Renal cortex interstitium (tissue), 11 donors: ENCODE measurements at regions not wholly inside any gene's neighbourhood (a gene's known extent, or its start where the extent isn't known, plus 50 kb on each side); places are given as distances from the start of the nearest gene placed in this dataset.

Source experiments
- DNase-seq, 11 donors: peaks; one replicate each; pipeline ENCODE4 v3.0.0-alpha.2; 2013; ENCODE audit warnings: low read depth in 9 of 11, low spot score in 4 of 11; ENCODE audit errors: extremely low read depth in 1 of 11

GRCh38 chr22:48754611-48755058, 1073.0 kb downstream of the BRD1 start:
- DNase-seq: no peak

DNA sequence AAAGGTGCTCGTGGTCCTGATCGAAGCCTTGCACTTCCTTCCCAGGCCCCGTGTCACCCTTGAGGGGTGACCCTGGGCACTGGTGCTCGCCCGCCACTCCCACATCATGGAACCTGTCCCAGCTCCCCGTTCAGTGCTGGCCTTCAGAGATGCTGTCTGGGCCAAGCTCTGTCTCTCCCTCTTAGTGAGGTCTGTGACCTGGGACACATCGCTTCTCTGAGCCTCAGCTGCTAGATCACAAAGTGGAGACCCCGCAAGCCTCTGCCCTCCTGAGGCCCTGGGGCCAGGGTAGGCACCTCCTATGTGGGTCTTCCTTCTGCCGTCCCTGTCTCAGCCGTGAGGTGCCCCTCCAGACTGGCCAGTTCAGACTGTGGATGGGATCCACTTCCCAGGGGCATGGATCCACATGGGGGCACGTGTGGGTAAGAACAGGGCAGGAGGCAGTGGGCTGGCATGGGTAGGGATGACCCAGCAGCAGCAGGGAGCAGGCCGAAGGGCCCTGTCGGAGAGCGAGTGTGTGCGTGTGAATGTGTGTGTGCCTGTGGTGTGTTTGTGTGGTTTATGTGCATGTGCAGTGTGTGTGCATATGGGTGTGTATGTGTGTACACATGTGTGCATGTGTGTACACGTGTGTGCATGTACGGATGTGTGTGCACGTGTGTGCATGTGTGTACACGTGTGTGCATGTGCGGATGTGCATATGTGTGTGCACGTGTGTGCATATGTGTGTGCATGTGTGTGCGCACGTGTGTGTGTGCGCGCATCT, 1073.7 kb downstream of the BRD1 start:
- DNase-seq: no peak

- DNase-seq: no peak
Measured at GRCh38 chr22:48753381-48753730, 1074.3 kb downstream of the BRD1 start.

- no peak for DNase-seq
Measured at GRCh38 chr22:48752451-48753380, 1075.0 kb downstream of the BRD1 start.

DNA sequence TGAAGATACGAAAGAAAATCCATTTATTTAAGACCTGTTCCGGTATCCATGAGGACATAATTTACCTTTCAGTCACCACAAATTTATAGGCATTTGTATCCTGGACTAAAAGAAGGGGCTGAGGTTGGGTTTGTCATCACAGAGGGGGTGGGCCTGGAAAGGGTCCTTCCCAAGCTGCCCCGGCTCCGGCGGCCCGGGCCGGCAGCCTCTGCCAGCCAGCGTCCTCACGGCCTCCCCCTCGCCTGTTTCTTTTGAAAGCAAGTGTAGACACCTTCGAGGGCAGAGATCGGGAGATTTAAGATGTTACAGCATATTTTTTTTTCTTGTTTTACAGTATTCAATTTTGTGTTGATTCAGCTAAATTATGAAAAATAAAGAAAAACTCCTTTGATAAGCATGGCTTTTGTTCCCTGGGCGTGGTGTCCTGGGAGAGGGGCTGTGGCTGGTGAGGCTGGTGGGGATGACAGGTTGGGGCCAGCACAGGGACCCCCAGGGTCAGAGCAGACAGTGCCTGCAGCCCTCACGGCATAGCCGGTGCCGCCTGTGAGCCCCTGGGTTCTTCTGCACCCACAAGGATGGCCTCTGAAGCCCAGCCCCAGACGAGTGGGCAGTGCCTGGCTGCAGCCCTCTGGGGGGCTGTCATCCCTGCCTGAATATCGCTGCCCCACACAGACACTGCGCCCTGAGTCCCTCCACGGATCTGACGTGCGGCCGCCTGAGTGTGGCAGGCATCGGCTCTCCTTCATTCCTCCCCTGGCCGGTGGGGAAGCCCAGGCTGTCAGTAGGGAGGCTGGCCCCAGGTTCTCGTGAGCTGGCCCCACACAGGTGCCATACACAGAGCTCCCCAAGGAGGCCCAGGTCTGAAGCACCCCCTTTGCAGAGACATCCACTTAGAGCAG, 1075.9 kb downstream of the BRD1 start:
- no peak for DNase-seq

DNA sequence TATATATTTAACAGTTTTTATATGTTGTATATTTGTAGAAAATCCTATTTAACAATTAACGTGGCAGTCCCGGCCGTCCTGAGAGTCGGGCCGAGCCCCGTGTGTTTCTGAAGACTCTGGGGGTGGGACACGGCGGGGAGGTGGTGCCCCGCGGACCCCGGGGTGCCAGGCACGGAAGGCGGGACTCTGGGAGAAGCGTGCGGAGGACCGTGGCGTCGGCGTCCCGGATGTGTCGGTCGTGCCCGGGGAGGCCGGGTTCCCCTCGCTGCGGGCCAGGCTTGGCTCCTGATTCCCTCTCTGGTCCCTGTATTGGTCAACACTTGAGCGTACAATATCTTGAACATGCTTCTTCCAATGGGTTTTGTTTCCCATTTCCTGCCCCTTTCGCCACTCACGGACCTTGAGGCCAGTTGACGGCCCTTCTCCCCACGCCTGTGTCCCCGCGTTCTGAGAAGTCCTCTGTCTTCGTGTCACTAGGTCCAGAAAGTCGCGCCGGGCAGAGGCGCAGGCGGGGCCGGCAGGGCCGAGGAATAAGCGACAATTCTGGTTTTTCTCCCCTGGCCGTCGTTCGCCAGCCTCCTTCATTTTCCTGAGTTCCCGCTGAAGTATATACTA, 1076.7 kb downstream of the BRD1 start:
- DNase-seq: no peak

DNA sequence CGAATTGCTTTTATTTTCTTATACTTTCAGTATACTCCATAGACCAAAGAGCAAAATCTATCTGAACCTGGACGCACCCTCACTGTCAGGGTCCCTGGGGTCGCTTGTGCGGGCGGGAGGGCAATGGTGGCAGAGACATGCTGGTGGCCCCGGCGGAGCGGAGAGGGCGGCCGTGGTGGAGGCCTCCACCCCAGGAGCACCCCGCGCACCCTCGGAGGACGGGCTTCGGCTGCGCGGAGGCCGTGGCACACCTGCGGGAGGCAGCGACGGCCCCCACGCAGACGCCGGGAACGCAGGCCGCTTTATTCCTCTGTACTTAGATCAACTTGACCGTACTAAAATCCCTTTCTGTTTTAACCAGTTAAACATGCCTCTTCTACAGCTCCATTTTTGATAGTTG, 1077.4 kb downstream of the BRD1 start:
- no peak for DNase-seq

DNA sequence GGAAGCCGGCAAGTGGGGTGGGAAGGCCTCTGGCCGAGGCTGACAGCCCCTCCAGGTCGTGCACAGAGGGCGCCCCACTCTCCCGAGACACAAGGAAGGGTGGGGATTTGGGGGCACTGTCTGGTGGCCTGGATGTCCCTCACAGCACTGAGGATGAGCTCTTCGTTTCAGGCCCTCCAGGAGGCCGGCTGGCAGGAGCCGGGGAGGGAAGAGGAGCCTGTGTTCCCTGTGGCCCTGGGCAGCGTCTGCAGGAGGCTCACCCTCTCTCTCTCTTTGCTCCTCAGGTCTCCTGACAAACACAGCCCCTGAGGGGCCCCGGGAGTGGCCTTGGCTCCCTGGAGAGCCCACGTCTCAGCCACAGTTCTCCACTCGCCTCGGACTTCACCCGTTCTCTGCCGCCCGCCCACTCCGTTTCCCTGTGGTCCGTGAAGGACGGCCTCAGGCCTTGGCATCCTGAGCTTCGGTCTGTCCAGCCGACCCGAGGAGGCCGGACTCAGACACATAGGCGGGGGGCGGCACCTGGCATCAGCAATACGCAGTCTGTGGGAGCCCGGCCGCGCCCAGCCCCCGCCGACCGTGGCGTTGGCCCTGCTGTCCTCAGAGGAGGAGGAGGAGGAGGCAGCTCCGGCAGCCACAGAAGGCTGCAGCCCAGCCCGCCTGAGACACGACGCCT, 1078.0 kb downstream of the BRD1 start:
- no peak for DNase-seq

GRCh38 chr22:48748860-48749554, 1078.7 kb downstream of the BRD1 start:
- no peak for DNase-seq

DNA sequence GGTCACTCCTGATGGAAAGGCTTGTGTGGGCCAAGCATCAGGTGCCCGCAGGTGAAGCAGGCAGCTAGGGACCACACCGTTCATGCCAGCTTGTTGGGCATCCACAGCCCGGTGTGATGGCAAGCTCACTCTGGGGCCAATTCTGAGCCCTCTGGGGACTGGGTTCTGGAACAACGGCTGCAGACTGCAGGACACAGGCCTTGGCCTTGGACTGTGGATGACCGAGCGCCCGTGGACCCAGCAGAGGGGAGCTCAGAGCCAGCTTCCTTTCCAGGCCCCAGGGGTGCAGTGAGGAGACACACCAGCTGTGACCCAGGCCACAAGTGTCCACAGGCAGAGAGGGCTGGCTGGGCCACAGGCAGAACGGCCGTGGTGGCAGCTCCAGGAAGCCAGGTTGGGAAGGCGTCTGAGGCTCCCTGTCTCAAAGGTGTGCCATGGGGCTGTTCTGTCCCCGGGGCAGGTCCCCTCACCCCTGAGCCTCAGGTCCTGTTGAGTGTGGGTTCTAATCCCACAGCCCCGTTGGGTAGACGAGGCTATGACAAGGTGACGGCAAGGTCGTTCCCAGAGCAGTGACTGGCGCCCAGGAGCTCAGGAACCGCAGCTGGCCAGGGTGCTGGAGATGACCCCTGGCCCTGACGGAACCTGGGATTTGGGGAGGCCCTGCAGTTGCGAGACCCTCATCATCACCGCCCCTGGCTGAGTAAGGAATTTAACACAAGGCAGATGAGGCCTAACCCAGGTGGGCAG, 1079.4 kb downstream of the BRD1 start:
- DNase-seq: no peak

- no peak for DNase-seq
Measured at GRCh38 chr22:48746789-48747425, 1080.8 kb downstream of the BRD1 start.

DNA sequence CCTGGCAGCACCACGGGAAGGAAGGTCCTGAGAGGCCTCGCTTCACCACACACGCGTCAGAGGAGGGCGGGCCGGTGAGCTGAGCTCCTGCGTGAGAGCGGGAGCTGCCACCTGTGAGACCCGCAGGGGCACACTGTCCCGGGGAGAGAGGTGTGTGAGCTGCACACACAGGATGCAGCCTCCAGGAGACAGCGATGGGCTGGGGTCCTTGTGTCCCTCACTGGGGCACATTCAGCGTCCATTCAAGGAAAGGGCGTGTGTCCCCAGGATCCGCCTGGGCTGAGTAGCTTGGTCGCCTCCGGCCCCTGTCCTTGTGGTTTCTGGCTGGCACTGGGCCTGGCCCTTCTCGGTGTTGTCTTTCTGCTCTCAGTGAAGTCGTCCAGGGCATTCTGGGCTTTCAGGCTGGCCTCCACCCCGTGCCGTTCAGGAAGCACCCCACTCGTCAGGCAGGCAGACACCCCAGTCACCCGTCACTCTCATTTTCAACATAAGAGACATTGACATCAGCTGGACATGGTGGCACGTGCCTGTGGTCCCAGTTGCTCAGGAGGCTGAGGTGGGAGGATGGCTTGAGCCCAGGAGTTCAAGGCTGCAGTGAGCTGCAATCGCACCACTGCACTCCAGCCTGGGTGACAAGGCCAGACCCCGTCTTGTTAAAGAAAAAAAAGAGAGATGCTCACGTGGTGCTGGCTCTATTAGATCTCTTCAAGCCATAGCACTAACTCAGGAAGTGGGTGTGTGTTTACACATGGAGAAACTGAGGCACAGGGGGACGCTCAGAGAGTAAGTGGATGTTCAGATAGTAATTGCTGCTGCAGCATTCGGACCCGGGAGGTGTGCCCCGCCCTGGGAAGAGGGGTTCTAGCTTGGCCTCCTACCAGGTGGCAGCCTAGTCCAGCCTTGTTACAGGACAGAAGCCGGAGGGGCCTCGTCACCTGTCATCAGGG, 1081.6 kb downstream of the BRD1 start:
- no peak for DNase-seq

GRCh38 chr22:48744967-48745841, 1082.5 kb downstream of the BRD1 start:
- no peak for DNase-seq

- DNase-seq: no peak
Measured at GRCh38 chr22:48744283-48744641, 1083.4 kb downstream of the BRD1 start.
